ENCODE measurements at regions not wholly inside any gene's neighbourhood (a gene's known extent, or its start where the extent isn't known, plus 50 kb on each side); places are given as distances from the start of the nearest gene placed in this dataset.

- Histone ChIP-seq H3K9me2 (replicated peaks; ENCODE audit: low read length) (no peaks in the 10 kb centered on the region), H4K20me1 (ENCODE audit: low read length) (no peaks in the 10 kb centered on the region), H3K27me3 (ENCODE audit: low read length) (no peaks in the 10 kb centered on the region), H2AFZ (ENCODE audit: low read length) (no peak overlapping the region), H3K4me3 (ENCODE audit: low read length) (no peak overlapping the region), H3K36me3 (ENCODE audit: low read depth, low read length) (no peaks in the 10 kb centered on the region), H3K4me1 (ENCODE audit: insufficient read depth, low read length) (peaks cover 29% of the 10 kb centered on the region), H3K79me2 (ENCODE audit: low read length) (no peaks in the 10 kb centered on the region), H3K9me3 (ENCODE audit: low read length) (no peaks in the 10 kb centered on the region), H3K27ac (ENCODE audit: low read length) (no peak overlapping the region), H3K4me2 (ENCODE audit: low read length) (no peak overlapping the region), H3K9ac (ENCODE audit: low read length) (no peak overlapping the region), H3F3A (ENCODE audit: low read length, unreplicated experiment) (no peaks in the 10 kb centered on the region)
- TF ChIP-seq CTCF (conservative IDR thresholded peaks at IDR 0.05; ENCODE audit: low read depth, low read length) = no peak
- TF ChIP-seq EZH2 (IDR thresholded peaks at IDR 0.05; ENCODE audit: low read length, unreplicated experiment) = no peak
- TF ChIP-seq EZH2phosphoT487 (IDR thresholded peaks at IDR 0.05; ENCODE audit: borderline replicate concordance, low read length) = no peak
- intact Hi-C loops (cut with micrococcal nuclease) = loop anchor here (5.0 kb wide), 1 partner anchor 51 kb away; the partner anchor contains the start of gene NUDT4
- ChIA-PET POLR2A (ENCODE audit: unreplicated experiment) (no interaction called here), CTCF (no interaction called here)
- peak; percentile 61 for ATAC-seq
- no TSS peak for BruUV-seq (replicated peaks)
- DNase-seq = peak; percentile 61
Measured at GRCh38 chr12:93325855-93326254, 51.9 kb upstream of the NUDT4 start.

Measured in PC-3 (cell line).